Endothelial cell of umbilical vein (primary cell): ENCODE measurements at regions not wholly inside any gene's neighbourhood (a gene's known extent, or its start where the extent isn't known, plus 50 kb on each side); places are given as distances from the start of the nearest gene placed in this dataset.

Source experiments
- BruUV-seq: library from RNA; stranded (reverse); fragments of 400-500 nt; replicated peaks from 2 replicates; lab custom pipeline; 2021; lab: Mats Ljungman, UMichigan
- CTCF ChIA-PET: fragments of 300-600, 350-600 bp; sonication (Branson Sonifier 250); formaldehyde crosslinking; loops from one replicate; lab custom pipeline; 2021; ENCODE audit warnings: antibody characterized with exemption, inconsistent platforms; lab: Charles Lee
- POLR2A ChIA-PET: fragments of 300-600, 350-600 bp; sonication (Branson Sonifier 250); formaldehyde crosslinking; loops from one replicate; lab custom pipeline; 2021; ENCODE audit warnings: antibody characterized with exemption, inconsistent platforms; lab: Charles Lee
- DNase-seq: peaks from one replicate; pipeline ENCODE4 v3.0.0-alpha.2; 2011; ENCODE audit warnings: low read depth, low spot score
- FAIRE-seq: peaks from 2 replicates; lab custom pipeline; 2011; peaks lifted over from hg19 to GRCh38; lab: Jason Lieb, UNC
- H2AFZ ChIP-seq: 2 replicates; pipeline ENCODE4 v1.6.0; 2012; ENCODE audit warnings: low read depth, low read length, control low read depth, inconsistent platforms
- H3K27ac ChIP-seq: 2 replicates; pipeline ENCODE4 v1.5.1; 2011; ENCODE audit warnings: low read depth, mild to moderate bottlenecking, control low read depth, low read length, moderate library complexity; ENCODE audit not compliant: insufficient read depth
- H3K27me3 ChIP-seq, 2 experiments: 2 replicates each; pipeline versions ENCODE4 v1.6.0 to v1.6.1; 2011; ENCODE audit warnings: low read length in 2 of 2, mixed read lengths in 1 of 2; ENCODE audit not compliant: control insufficient read depth in 2 of 2, insufficient read depth in 2 of 2
- H3K36me3 ChIP-seq, 2 experiments: 2 replicates in 1 of 2; 3 replicates in 1 of 2; pipeline ENCODE4 v1.5.1; 2011; ENCODE audit warnings: low read length in 2 of 2, mild to moderate bottlenecking in 1 of 2, moderate library complexity in 1 of 2; ENCODE audit not compliant: control insufficient read depth in 2 of 2, insufficient read depth in 2 of 2; ENCODE audit errors: extremely low read depth in 1 of 2
- H3K4me1 ChIP-seq: 3 replicates; pipeline ENCODE4 v1.5.1; 2011; ENCODE audit warnings: mild to moderate bottlenecking, low read length; ENCODE audit not compliant: control insufficient read depth, insufficient read depth; ENCODE audit errors: extremely low read depth
- H3K4me2 ChIP-seq: 2 replicates; pipeline ENCODE4 v1.6.1; 2011; ENCODE audit warnings: low read length, control low read depth, mixed read lengths; ENCODE audit not compliant: insufficient read depth
- H3K4me3 ChIP-seq, 3 experiments: fragments of 200-600 bp in 1 of 3; sonication (generic), shearing (Covaris generic) in 1 of 3; replicated peaks in 1 of 3; 2 replicates each; pipeline ENCODE4 v1.5.1; 2011 to 2016; ENCODE audit warnings: control low read depth in 3 of 3, low read length in 3 of 3, mild to moderate bottlenecking in 2 of 3, inconsistent platforms in 1 of 3, low read depth in 1 of 3, moderate library complexity in 1 of 3; ENCODE audit not compliant: insufficient read depth in 1 of 3
- H3K79me2 ChIP-seq: 2 replicates; pipeline ENCODE4 v1.6.0; 2012; ENCODE audit warnings: low read length, inconsistent platforms; ENCODE audit not compliant: control insufficient read depth, insufficient read depth
- H3K9ac ChIP-seq: replicated peaks from 2 replicates; pipeline ENCODE3; 2011; ENCODE audit warnings: low read length, control low read depth; ENCODE audit not compliant: insufficient read depth; ENCODE audit errors: extremely low read depth
- H3K9me1 ChIP-seq: replicated peaks from 3 replicates; pipeline ENCODE4 v1.6.0; 2011; ENCODE audit warnings: mild to moderate bottlenecking, low read length; ENCODE audit not compliant: control insufficient read depth, insufficient read depth; ENCODE audit errors: extremely low read depth
- H3K9me3 ChIP-seq: replicated peaks from 2 replicates; pipeline ENCODE4 v1.5.1; 2012; ENCODE audit warnings: low read length, inconsistent platforms; ENCODE audit not compliant: control insufficient read depth, insufficient read depth
- H4K20me1 ChIP-seq: replicated peaks from 2 replicates; pipeline ENCODE3; 2011; ENCODE audit warnings: mild to moderate bottlenecking, low read length; ENCODE audit not compliant: control insufficient read depth, insufficient read depth; ENCODE audit errors: extremely low read depth
- EZH2 ChIP-seq: IDR thresholded peaks from 2 replicates; pipeline ENCODE4 v1.6.1; 2012; ENCODE audit warnings: borderline replicate concordance, low read depth, mild to moderate bottlenecking, moderate library complexity, low read length, inconsistent platforms; ENCODE audit not compliant: severe bottlenecking
- FOS ChIP-seq: IDR thresholded peaks from 2 replicates; pipeline ENCODE4 v1.6.1; 2011; ENCODE audit warnings: mild to moderate bottlenecking, low read length, moderate library complexity, borderline replicate concordance; ENCODE audit not compliant: insufficient read depth
- GATA2 ChIP-seq: IDR thresholded peaks from 2 replicates; pipeline ENCODE4 v1.7.0; 2011; ENCODE audit warnings: low read depth, mild to moderate bottlenecking, moderate library complexity, mixed read lengths, low read length; ENCODE audit not compliant: insufficient read length, insufficient read depth
- JUN ChIP-seq: IDR thresholded peaks from 2 replicates; pipeline ENCODE4 v1.6.1; 2011; ENCODE audit warnings: borderline replicate concordance, low read depth; ENCODE audit not compliant: insufficient read length, insufficient read depth
- MYC ChIP-seq: IDR thresholded peaks from one replicate; pipeline ENCODE4 v1.6.1; 2011; ENCODE audit warnings: mild to moderate bottlenecking, low read depth, low read length
- POLR2A ChIP-seq: IDR thresholded peaks from 2 replicates; pipeline ENCODE4 v1.6.1; 2012; ENCODE audit warnings: low read depth, mild to moderate bottlenecking, control low read depth, low read length
- POLR2AphosphoS5 ChIP-seq: IDR thresholded peaks from 2 replicates; pipeline ENCODE4 v1.6.1; 2012; ENCODE audit warnings: low read depth, mild to moderate bottlenecking, control low read depth, low read length, moderate library complexity; ENCODE audit not compliant: insufficient read depth
- dilution Hi-C: fragments of 300-500 bp; cut with MboI; formaldehyde crosslinking; loops from one replicate; pipeline ENCODE4 v1.15.0; 2019; ENCODE audit warnings: low sequenced_read_pairs; ENCODE audit not compliant: extremely low pct_ligation_motif_present
- intact Hi-C: fragments of 100-400 bp; cut with micrococcal nuclease; formaldehyde crosslinking; loops from one replicate; pipeline ENCODE4 v1.10.0; 2022
- TF ChIP-seq, protein P1 (sequence below): IDR thresholded peaks from 2 replicates; pipeline ENCODE4 v1.6.1; 2011; ENCODE audit not compliant: insufficient read depth, insufficient read length
- TF ChIP-seq, protein P2 (sequence below), 2 donors: IDR thresholded peaks; 1 replicate in 1 of 2; 2 replicates in 1 of 2; pipeline ENCODE4 v1.5.1; 2011; ENCODE audit warnings: low read length in 2 of 2, mild to moderate bottlenecking in 2 of 2, moderate library complexity in 2 of 2, control low read depth in 1 of 2, inconsistent platforms in 1 of 2, low read depth in 1 of 2; ENCODE audit not compliant: insufficient read depth in 1 of 2; ENCODE audit errors: extremely low read depth in 1 of 2

DNA sequence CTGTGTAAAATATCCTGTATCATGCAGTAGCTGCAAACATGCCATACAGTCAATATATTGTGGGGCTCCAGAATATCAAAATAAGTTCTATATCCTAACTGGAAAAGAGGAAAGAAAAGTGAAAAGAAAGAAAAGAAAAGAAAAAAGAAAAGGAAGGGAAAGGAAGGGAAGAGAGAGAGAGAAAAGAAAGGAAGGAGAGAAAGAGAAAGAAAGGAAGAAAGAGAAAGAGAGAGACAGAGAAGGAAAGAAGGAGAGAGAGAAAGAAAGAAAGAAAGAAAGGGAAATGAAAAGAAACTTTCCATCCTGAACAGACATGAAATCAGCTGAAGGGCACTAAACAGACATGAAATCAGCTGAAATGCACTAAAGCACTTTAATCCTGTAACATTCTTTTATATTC is 288.4 kb upstream of the NCKAP5 start:
- CTCF ChIA-PET = interaction anchor here (0.8 kb wide), 1 partner anchor 13 kb away, joined by 3 read pairs; no protein-coding TSS in a partner anchor
- dilution Hi-C loops = no loop called here
- POLR2A ChIA-PET = no interaction called here
- Histone ChIP-seq H3K9me1 (no peaks in the 10 kb centered on the region), H3K4me2 (no peak overlapping the region), H3K79me2 (no peaks in the 10 kb centered on the region), H3K9ac (no peak overlapping the region), H3K9me3 (no peaks in the 10 kb centered on the region), H3K4me3 (no peak overlapping the region), H4K20me1 (no peaks in the 10 kb centered on the region), H3K27me3 (peaks cover 0 to 9% of the 10 kb centered on the region in 2 experiments), H3K4me1 (no peaks in the 10 kb centered on the region), H2AFZ (no peak overlapping the region), H3K36me3 (no peaks in the 10 kb centered on the region), H3K27ac (no peak overlapping the region)
- DNase-seq (no peak), FAIRE-seq (no peak)
- BruUV-seq = no TSS peak
- TF ChIP-seq EZH2 (no peak), GATA2 (no peak), FOS (no peak), POLR2AphosphoS5 (no peak), MYC (no peak), JUN (no peak), POLR2A (no peak)
- TF ChIP-seq, protein P1, sequence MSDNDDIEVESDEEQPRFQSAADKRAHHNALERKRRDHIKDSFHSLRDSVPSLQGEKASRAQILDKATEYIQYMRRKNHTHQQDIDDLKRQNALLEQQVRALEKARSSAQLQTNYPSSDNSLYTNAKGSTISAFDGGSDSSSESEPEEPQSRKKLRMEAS = no peak
- TF ChIP-seq, protein P2, sequence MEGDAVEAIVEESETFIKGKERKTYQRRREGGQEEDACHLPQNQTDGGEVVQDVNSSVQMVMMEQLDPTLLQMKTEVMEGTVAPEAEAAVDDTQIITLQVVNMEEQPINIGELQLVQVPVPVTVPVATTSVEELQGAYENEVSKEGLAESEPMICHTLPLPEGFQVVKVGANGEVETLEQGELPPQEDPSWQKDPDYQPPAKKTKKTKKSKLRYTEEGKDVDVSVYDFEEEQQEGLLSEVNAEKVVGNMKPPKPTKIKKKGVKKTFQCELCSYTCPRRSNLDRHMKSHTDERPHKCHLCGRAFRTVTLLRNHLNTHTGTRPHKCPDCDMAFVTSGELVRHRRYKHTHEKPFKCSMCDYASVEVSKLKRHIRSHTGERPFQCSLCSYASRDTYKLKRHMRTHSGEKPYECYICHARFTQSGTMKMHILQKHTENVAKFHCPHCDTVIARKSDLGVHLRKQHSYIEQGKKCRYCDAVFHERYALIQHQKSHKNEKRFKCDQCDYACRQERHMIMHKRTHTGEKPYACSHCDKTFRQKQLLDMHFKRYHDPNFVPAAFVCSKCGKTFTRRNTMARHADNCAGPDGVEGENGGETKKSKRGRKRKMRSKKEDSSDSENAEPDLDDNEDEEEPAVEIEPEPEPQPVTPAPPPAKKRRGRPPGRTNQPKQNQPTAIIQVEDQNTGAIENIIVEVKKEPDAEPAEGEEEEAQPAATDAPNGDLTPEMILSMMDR (IDR thresholded peaks at IDR 0.05; ENCODE audit: extremely low read depth in 1 of 2, insufficient read depth in 1 of 2, low read depth in 1 of 2, low read length in 2 of 2) = no peak
- intact Hi-C loops = no loop called here
